Stomach (tissue), 8 donors: ENCODE measurements at regions not wholly inside any gene's neighbourhood (a gene's known extent, or its start where the extent isn't known, plus 50 kb on each side); places are given as distances from the start of the nearest gene placed in this dataset.
A peak's percentile ranks its signal among the peaks of the same experiment; 100 is the strongest.

ENCODE experiments used
- DNase-seq, 2 donors: peaks; one replicate each; pipeline versions ENCODE4 v3.0.0 to v3.0.0-alpha.2; 2013 to 2019
- H3K27ac ChIP-seq, 5 donors: fragments of 200-600 bp in 4 of 5; sonication (generic) in 4 of 5; one replicate each; pipeline ENCODE4 v1.5.1; 2013 to 2019; ENCODE audit warnings: mild to moderate bottlenecking in 1 of 5, moderate library complexity in 1 of 5
- H3K27me3 ChIP-seq, 3 donors: fragments of 200-600 bp; sonication (generic); one replicate each; pipeline ENCODE4 v1.5.1; 2017 to 2019; ENCODE audit warnings: mixed run types in 1 of 3
- H3K36me3 ChIP-seq, 4 donors: fragments of 200-600 bp; sonication (generic); 1 replicate in 3 of 4; 2 replicates in 1 of 4; pipeline ENCODE4 v1.5.1; 2016 to 2019
- H3K4me1 ChIP-seq, 4 donors: fragments of 200-600 bp; sonication (generic); one replicate each; pipeline ENCODE4 v1.5.1; 2016 to 2019
- H3K4me3 ChIP-seq, 4 donors: fragments of 200-600 bp; sonication (generic) in 3 of 4; one replicate each; pipeline ENCODE4 v1.5.1; 2016 to 2019; ENCODE audit warnings: mild to moderate bottlenecking in 1 of 4
- H3K9me3 ChIP-seq, 4 donors: fragments of 200-600 bp; sonication (generic); one replicate each; pipeline ENCODE4 v1.5.1; 2016 to 2019
- CTCF ChIP-seq, 7 experiments: fragments of 450-650 bp in 4 of 7; fragments of 200-600 bp in 3 of 7; sonication (generic) in 3 of 7; IDR thresholded peaks; one replicate each; pipeline ENCODE4 v1.5.1; 2016 to 2019; ENCODE audit warnings: antibody characterized with exemption in 7 of 7, control low read depth in 2 of 7, mild to moderate bottlenecking in 1 of 7
- EP300 ChIP-seq: sonication (generic); formaldehyde crosslinking; IDR thresholded peaks from one replicate; pipeline ENCODE4 v1.6.1; 2017; ENCODE audit warnings: antibody characterized with exemption
- POLR2A ChIP-seq, 4 donors: fragments of 450-650 bp; IDR thresholded peaks; one replicate each; pipeline ENCODE4 v1.6.1; 2016; ENCODE audit warnings: antibody characterized with exemption in 4 of 4, control low read depth in 2 of 4, mild to moderate bottlenecking in 1 of 4, moderate library complexity in 1 of 4
- POLR2AphosphoS5 ChIP-seq, 3 donors: sonication (generic); formaldehyde crosslinking; IDR thresholded peaks; one replicate each; pipeline ENCODE4 v1.6.1; 2016; ENCODE audit warnings: antibody characterized with exemption in 3 of 3
- WGBS, 5 donors: extraction: QIAGEN DNeasy Blood & Tissue Kit in 3 of 5; methylation state at CpG; one replicate each; pipeline versions ENCODE4 v1.1.5 to v1.1.7; 2013 to 2018; 5-methylcytosine and 5-hydroxymethylcytosine counted together
- intact Hi-C: fragments of 100-400 bp; cut with DNase I; formaldehyde crosslinking; loops from one replicate; pipeline ENCODE4 v1.15.1; 2023; ENCODE audit warnings: low total_unique reads
- donor health status: healthy with polysubstance abuse.
- donor health status: Bipolar disorder and iron deficiency.
- donor health status: healthy.

- intact Hi-C loops: no loop called here
Observed at GRCh38 chr3:107211608-107212007, 165.6 kb upstream of the CCDC54 start.

GRCh38 chr3:107212618-107213017, 164.6 kb upstream of the CCDC54 start:
- TF ChIP-seq EP300 (no peak), CTCF (IDR thresholded peaks at IDR 0.05) (no peak), POLR2A (IDR thresholded peaks at IDR 0.05) (no peak), POLR2AphosphoS5 (IDR thresholded peaks at IDR 0.05) (no peak)
- Histone ChIP-seq H3K27me3 (no peaks in the 10 kb centered on the region), H3K9me3 (no peaks in the 10 kb centered on the region), H3K4me3 (no peak overlapping the region), H3K36me3 (no peaks in the 10 kb centered on the region), H3K4me1 (peaks cover 11 to 20% (median 15%) of the 10 kb centered on the region in 4 donors), H3K27ac (no peak overlapping the region)
- intact Hi-C loops: no loop called here
- 40 to 67% (median 59%) methylated on average over 3 of the region's 3 CpGs for WGBS, 5 donors
- DNase-seq: peak in 1 of 2 donors; percentile 27

More at GRCh38 chr3:107211608-107212007, 165.6 kb upstream of the CCDC54 start:
- 79 to 92% (median 86%) methylated on average over 1 of the region's 1 CpG for WGBS, 5 donors
- H3K27me3 ChIP-seq: no peaks in the 10 kb centered on the region
- H3K4me3 ChIP-seq: no peak overlapping the region
- no peak for DNase-seq
- no peaks in the 10 kb centered on the region for H3K36me3 ChIP-seq
- TF ChIP-seq CTCF (IDR thresholded peaks at IDR 0.05): no peak
- TF ChIP-seq POLR2A (IDR thresholded peaks at IDR 0.05): no peak
- TF ChIP-seq POLR2AphosphoS5 (IDR thresholded peaks at IDR 0.05): no peak
- no peak for TF ChIP-seq EP300
- no peaks in the 10 kb centered on the region for H3K9me3 ChIP-seq
- no peak overlapping the region for H3K27ac ChIP-seq
- peaks cover 11 to 28% (median 20%) of the 10 kb centered on the region in 4 donors for H3K4me1 ChIP-seq

GRCh38 chr3:107213044-107213669, 164.1 kb upstream of the CCDC54 start:
- TF ChIP-seq EP300 (no peak), POLR2AphosphoS5 (IDR thresholded peaks at IDR 0.05) (no peak), POLR2A (IDR thresholded peaks at IDR 0.05) (no peak), CTCF (IDR thresholded peaks at IDR 0.05) (no peak)
- Histone ChIP-seq H3K9me3 (no peaks in the 10 kb centered on the region), H3K4me3 (no peak overlapping the region), H3K27ac (no peak overlapping the region), H3K4me1 (peaks cover 7 to 15% (median 10%) of the 10 kb centered on the region in 4 donors), H3K36me3 (no peaks in the 10 kb centered on the region), H3K27me3 (no peaks in the 10 kb centered on the region)
- WGBS, 5 donors: 69 to 83% (median 77%) methylated on average over 6 of the region's 6 CpGs
- intact Hi-C loops: no loop called here
- DNase-seq: no peak

- H3K36me3 ChIP-seq: no peaks in the 10 kb centered on the region
- no peak for DNase-seq
- 82 to 94% (median 85%) methylated on average over 5 of the region's 5 CpGs for WGBS, 5 donors
Observed at GRCh38 chr3:107216229-107216628, 161.0 kb upstream of the CCDC54 start.

More at GRCh38 chr3:107216229-107216628, 161.0 kb upstream of the CCDC54 start:
- intact Hi-C loops: no loop called here
- H3K9me3 ChIP-seq: no peaks in the 10 kb centered on the region
- no peaks in the 10 kb centered on the region for H3K4me1 ChIP-seq
- no peak overlapping the region for H3K4me3 ChIP-seq
- no peaks in the 10 kb centered on the region for H3K27me3 ChIP-seq
- TF ChIP-seq CTCF (IDR thresholded peaks at IDR 0.05) (no peak), EP300 (no peak), POLR2A (IDR thresholded peaks at IDR 0.05) (no peak), POLR2AphosphoS5 (IDR thresholded peaks at IDR 0.05) (no peak)
- H3K27ac ChIP-seq: no peak overlapping the region
